Kidney tubule cell (primary cell): ENCODE measurements at regions not wholly inside any gene's neighbourhood (a gene's known extent, or its start where the extent isn't known, plus 50 kb on each side); places are given as distances from the start of the nearest gene placed in this dataset.
"Not testable (repeated sequence)": the region's sequence is repeated elsewhere in the genome, so short reads cannot be mapped to it uniquely, and the experiment has no call there.

Source experiments
- DNase-seq: peaks from one replicate; pipeline ENCODE4 v3.0.0-alpha.2; 2018; ENCODE audit warnings: low spot score

- DNase-seq = peak; percentile 25
Measured at GRCh38 chr10:50688183-50688582, 51.6 kb upstream of the ASAH2B start.

GRCh38 chr10:50684365-50684764, 55.4 kb upstream of the ASAH2B start:
- not testable (repeated sequence) for DNase-seq

GRCh38 chr10:50683198-50683751, 56.5 kb upstream of the ASAH2B start:
- not testable (repeated sequence) for DNase-seq

GRCh38 chr10:50680606-50681005, 56.9 kb upstream of the SGMS1 start:
- not testable (repeated sequence) for DNase-seq

- no peak for DNase-seq
Measured at GRCh38 chr10:50679149-50679548, 55.4 kb upstream of the SGMS1 start.

GRCh38 chr10:50675555-50675954, 51.8 kb upstream of the SGMS1 start:
- not testable (repeated sequence) for DNase-seq

- no peak for DNase-seq
Measured at GRCh38 chr10:50674469-50675254, 50.9 kb upstream of the SGMS1 start.
